ENCODE measurements at regions not wholly inside any gene's neighbourhood (a gene's known extent, or its start where the extent isn't known, plus 50 kb on each side); places are given as distances from the start of the nearest gene placed in this dataset.

DNA sequence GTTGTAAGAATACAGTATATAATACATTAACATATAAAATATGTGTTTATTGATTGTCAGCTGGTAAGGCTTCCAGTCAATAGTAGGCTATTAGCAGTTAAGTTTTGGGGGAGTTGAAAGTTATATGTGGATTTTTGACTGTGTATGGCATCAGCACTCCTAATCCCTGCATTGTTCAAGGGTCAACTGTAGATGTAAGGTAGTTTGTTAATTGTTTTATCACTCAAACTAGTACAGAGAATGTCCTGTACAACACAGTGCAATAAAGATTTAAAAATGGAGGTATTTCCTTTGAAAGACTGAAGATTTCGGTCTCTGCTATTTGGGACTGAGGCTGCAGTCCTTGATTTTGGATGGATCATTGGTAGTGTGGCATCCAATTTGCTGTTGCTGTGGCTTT is 484.4 kb downstream of the KDM4C start:
- TF ChIP-seq POLR2AphosphoS5 (IDR thresholded peaks at IDR 0.05; ENCODE audit: low read depth, low read length) (no peak), TAF1 (IDR thresholded peaks at IDR 0.05; ENCODE audit: borderline replicate concordance, low read depth, low read length) (no peak), POLR2A (IDR thresholded peaks at IDR 0.05; ENCODE audit: low read depth, low read length) (no peak)
- FAIRE-seq (no peak), DNase-seq (ENCODE audit: insufficient read length) (no peak)

DNA sequence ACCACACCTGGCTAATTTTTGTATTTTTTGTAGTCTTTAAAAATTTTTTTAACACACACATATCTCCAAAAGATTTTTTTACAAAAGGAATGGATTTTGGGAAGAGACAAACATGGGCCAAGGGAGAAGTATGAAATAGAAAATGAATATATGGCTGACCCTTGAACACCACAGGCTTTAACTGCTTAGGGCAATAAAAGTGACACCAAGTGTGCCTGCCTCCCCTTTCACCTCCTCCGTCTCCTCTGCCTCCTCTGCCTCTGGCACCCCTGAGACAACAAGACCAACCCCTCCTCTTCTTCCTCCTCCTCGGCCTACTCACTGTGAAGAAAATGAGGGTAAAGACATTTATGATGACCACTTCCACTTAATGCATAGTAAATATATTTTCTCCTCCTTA is 483.9 kb downstream of the KDM4C start:
- no peak for FAIRE-seq

DNA sequence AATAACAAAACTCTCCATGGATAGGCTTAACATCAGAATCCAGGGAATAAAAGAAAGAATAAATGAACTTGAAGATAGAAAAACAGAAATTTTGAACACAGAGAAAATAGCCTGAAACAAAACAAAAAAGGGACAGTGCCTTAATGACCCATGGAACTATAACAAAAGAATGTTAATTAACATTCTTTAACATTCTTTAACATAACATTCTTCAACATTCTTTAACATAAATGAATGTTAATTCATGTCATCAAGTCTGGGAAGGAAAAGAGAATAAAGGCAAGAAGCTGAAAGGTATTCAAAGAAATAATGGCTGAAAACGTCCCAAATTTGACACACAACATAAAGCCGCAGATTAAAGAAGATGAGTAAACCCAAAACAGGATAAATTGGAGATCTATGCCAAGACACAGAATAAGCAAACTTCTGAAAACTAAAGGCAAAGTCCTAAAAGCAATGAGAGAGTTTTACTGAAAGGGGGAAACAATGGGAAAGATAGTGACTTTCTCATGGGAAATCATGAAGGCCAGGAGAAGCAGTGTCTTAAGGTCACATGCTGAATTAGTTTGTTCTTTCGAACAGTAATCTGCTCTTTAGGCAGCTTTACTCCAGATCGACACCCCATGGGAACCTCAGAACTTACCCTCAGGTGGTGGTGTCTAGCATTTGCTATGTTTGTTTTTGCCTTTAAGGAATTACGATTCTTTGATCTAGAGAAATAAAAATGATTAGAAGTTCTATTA is 483.0 kb downstream of the KDM4C start:
- TF ChIP-seq POLR2A (IDR thresholded peaks at IDR 0.05; ENCODE audit: low read depth, low read length) (no peak), TAF1 (IDR thresholded peaks at IDR 0.05; ENCODE audit: borderline replicate concordance, low read depth, low read length) (no peak), POLR2AphosphoS5 (IDR thresholded peaks at IDR 0.05; ENCODE audit: low read depth, low read length) (no peak)
- FAIRE-seq, result no peak
- no peak for DNase-seq (ENCODE audit: insufficient read length)

More for the DNA sequence above, 483.9 kb downstream of the KDM4C start:
- TF ChIP-seq POLR2AphosphoS5 (IDR thresholded peaks at IDR 0.05; ENCODE audit: low read depth, low read length) (no peak), POLR2A (IDR thresholded peaks at IDR 0.05; ENCODE audit: low read depth, low read length) (no peak), TAF1 (IDR thresholded peaks at IDR 0.05; ENCODE audit: borderline replicate concordance, low read depth, low read length) (no peak)
- DNase-seq (ENCODE audit: insufficient read length), result no peak

DNA sequence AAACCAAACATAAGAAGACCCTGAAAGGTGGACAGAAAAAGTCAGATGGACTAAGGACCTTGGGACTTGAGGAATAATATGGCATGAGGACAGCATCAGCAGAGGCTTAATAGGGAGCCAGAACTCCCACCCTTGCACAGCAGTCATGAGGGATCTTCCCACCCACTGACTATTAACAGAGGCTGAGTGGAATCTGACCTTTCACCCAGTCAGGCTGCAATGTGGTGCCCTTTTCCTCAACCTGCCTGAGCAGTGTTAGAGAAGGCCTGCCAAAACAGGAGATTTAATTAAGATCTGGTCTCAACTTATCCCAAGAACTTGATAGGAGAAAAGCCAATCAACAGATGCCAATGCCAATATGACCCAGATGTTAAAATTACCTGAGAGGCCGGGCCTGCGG is 481.9 kb downstream of the KDM4C start:
- DNase-seq (ENCODE audit: insufficient read length) (no peak), FAIRE-seq (no peak)
- TF ChIP-seq POLR2AphosphoS5 (IDR thresholded peaks at IDR 0.05; ENCODE audit: low read depth, low read length) (no peak), POLR2A (IDR thresholded peaks at IDR 0.05; ENCODE audit: low read depth, low read length) (no peak), TAF1 (IDR thresholded peaks at IDR 0.05; ENCODE audit: borderline replicate concordance, low read depth, low read length) (no peak)

DNA sequence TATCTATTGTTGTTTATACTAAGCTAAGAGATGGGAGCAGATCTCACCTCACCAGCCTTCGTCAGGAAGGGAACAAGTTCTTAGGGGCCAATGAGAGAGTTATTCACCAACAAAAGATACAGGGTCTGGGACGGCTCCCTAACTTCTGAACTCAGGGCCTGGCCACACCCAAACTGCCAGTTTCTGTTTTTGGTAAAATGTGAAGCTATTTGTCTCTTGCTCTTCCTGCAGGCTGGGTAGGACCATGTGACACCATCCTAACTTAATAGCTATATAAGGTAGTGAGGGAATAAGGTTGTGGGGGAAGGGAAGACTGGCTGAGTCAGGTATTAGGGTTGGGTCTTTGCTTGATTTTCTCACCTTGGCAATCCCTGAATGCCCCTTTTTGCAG is 480.5 kb downstream of the KDM4C start:
- DNase-seq (ENCODE audit: insufficient read length) (no peak), FAIRE-seq (no peak)
- TF ChIP-seq POLR2A (IDR thresholded peaks at IDR 0.05; ENCODE audit: low read depth, low read length) (no peak), POLR2AphosphoS5 (IDR thresholded peaks at IDR 0.05; ENCODE audit: low read depth, low read length) (no peak), TAF1 (IDR thresholded peaks at IDR 0.05; ENCODE audit: borderline replicate concordance, low read depth, low read length) (no peak)

DNA sequence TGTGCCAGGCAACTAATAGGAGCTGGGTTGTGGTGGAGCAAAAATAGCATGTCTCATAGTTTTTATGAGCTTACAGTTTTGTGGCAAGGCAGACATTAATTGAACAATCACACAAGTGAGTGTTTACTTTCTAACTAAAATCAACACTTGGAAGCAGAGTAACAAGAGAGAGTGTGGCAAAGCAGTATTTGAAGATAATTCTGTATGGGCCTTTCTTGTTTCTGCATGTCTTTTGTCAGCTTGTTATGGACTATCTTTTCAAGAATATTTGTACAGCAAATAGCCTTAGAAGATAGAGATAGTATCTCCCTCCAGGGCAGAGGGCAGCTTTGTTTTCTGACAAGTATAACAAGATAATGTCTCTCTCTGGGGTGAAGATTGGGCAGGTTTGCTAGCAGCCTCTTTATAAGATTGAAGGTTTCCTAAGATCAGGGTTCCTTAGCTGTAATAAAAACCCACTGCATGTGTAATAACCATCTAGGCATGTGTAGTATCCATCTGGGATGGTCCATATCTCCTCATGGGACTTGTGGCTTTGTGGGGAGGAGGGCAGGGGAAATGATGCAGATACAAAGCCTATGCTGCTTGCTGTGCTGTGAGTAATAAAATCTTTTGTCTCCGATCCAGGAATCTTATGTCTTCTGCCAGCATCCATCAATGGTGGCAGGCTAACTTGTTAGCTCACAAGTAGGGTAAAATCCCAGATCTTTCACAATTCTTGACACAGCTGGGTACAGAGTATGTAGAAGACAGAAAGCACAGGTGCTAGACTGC is 479.9 kb downstream of the KDM4C start:
- no peak for TF ChIP-seq TAF1 (IDR thresholded peaks at IDR 0.05; ENCODE audit: borderline replicate concordance, low read depth, low read length)
- no peak for TF ChIP-seq POLR2AphosphoS5 (IDR thresholded peaks at IDR 0.05; ENCODE audit: low read depth, low read length)
- no peak for TF ChIP-seq POLR2A (IDR thresholded peaks at IDR 0.05; ENCODE audit: low read depth, low read length)
- FAIRE-seq (no peak), DNase-seq (ENCODE audit: insufficient read length) (no peak)

DNA sequence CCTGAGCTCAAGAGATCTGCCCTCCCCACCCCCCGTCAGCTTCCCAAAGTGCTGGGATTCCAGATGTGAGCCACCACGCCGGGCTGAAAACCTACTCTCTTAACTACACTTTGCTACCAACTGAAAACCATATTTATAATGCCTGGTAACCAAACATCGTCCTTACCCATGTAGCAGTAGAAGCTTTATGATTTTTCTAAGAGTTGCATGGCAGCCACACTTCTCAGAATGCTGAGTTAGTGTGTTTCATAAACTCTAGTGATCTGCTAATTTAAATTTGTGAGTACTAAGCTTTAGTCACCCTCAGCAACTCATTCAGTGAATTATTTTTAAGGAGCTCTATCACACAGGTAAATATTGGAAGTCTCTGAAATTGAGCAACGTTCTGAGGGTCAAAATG is 478.4 kb downstream of the KDM4C start:
- FAIRE-seq (no peak), DNase-seq (ENCODE audit: insufficient read length) (no peak)
- TF ChIP-seq TAF1 (IDR thresholded peaks at IDR 0.05; ENCODE audit: borderline replicate concordance, low read depth, low read length), result no peak
- no peak for TF ChIP-seq POLR2AphosphoS5 (IDR thresholded peaks at IDR 0.05; ENCODE audit: low read depth, low read length)
- TF ChIP-seq POLR2A (IDR thresholded peaks at IDR 0.05; ENCODE audit: low read depth, low read length), result no peak

DNA sequence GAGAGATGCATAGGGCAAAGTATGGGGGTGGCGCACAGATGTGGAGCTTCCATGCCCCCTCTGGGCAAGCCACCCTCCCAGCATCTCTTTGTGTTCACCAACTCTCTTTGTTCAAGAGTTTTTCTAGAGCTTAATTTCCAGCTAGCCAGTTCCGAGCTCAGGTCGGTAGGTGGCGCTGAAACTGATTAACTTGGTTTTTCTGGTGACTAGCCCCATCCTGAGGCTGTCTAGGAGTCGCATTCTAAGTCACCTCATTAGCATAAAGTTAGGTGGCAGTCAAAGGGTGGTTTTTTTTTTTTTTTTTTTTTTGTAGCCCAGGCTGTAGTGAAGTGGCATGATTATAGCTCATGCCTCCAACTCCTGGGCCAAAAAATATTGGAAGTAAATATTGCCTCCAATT is 476.4 kb downstream of the KDM4C start:
- DNase-seq (ENCODE audit: insufficient read length), result peak; percentile 5
- TF ChIP-seq TAF1 (IDR thresholded peaks at IDR 0.05; ENCODE audit: borderline replicate concordance, low read depth, low read length) (no peak), POLR2AphosphoS5 (IDR thresholded peaks at IDR 0.05; ENCODE audit: low read depth, low read length) (no peak), POLR2A (IDR thresholded peaks at IDR 0.05; ENCODE audit: low read depth, low read length) (no peak)
- FAIRE-seq, result peak; percentile 9

DNA sequence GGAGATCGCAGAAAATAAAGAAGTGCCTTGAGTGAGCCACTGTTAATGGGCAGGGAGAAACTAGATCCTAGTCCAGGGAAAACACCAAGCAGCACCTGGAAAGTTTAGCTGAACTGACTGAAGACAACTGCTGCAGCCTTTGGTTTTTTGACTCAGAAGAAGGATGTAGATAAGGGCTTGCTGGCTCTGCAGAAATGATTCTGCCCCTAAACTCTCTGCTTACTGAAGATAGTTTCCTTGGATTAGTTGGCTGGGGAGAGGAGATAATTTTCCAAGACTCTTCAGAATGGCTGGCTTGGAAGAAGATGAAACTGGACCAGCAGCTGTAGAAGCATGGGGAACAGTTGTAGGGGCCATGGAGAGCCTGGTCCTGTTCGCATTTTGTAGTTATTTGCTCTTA is 471.8 kb downstream of the KDM4C start:
- no peak for DNase-seq (ENCODE audit: insufficient read length)
- TF ChIP-seq TAF1 (IDR thresholded peaks at IDR 0.05; ENCODE audit: borderline replicate concordance, low read depth, low read length), result no peak
- TF ChIP-seq POLR2A (IDR thresholded peaks at IDR 0.05; ENCODE audit: low read depth, low read length), result no peak
- no peak for TF ChIP-seq POLR2AphosphoS5 (IDR thresholded peaks at IDR 0.05; ENCODE audit: low read depth, low read length)
- no peak for FAIRE-seq

DNA sequence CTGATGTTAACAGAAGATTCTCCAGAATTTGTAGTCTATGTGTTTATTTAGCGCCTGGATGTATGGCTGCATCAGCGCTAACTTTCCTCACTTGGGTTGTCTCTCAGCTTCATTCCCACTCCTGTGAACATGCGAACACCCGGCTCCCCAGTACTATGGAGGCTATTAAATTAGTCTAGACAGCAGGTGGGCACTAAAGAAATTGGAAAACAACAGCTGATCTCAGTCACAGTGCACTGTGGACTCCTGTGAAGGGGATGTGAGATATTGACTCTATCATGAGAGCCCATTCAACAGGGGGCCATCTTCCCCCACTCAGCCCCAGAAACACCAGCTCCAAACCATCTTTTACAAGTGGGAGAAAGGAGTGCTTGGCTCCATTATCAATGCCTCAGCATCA is 471.0 kb downstream of the KDM4C start:
- FAIRE-seq, result no peak
- DNase-seq (ENCODE audit: insufficient read length), result no peak
- TF ChIP-seq POLR2A (IDR thresholded peaks at IDR 0.05; ENCODE audit: low read depth, low read length), result no peak
- no peak for TF ChIP-seq POLR2AphosphoS5 (IDR thresholded peaks at IDR 0.05; ENCODE audit: low read depth, low read length)
- TF ChIP-seq TAF1 (IDR thresholded peaks at IDR 0.05; ENCODE audit: borderline replicate concordance, low read depth, low read length), result no peak

DNA sequence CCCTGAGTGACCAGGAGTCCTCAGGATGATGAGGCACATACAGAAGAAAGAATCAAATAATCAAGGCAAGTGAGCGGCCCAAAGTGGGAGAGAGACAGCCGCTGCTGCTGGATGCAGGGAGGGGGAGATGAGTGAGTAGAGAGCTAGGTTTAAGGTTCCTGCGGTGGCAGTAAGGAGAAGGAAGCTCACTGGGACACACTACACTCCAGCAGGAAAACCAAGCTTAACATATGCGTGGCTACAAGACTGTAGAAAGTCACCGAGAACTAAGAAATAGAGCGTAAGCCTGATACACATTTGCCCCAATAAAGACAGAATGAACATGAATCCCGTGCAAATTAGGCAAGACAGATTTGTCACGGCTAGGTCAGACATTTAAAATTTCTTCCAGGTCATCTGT is 470.2 kb downstream of the KDM4C start:
- FAIRE-seq, result no peak
- TF ChIP-seq POLR2AphosphoS5 (IDR thresholded peaks at IDR 0.05; ENCODE audit: low read depth, low read length) (no peak), TAF1 (IDR thresholded peaks at IDR 0.05; ENCODE audit: borderline replicate concordance, low read depth, low read length) (no peak), POLR2A (IDR thresholded peaks at IDR 0.05; ENCODE audit: low read depth, low read length) (no peak)
- DNase-seq (ENCODE audit: insufficient read length), result no peak
